ENCODE measurements at regions not wholly inside any gene's neighbourhood (a gene's known extent, or its start where the extent isn't known, plus 50 kb on each side); places are given as distances from the start of the nearest gene placed in this dataset.

GRCh38 chr20:40238511-40238910 lies 450.5 kb downstream of the MAFB start:
- no peak for TF ChIP-seq CTCF (IDR thresholded peaks at IDR 0.05; ENCODE audit: low read depth, low read length)
- no peak for TF ChIP-seq EZH2phosphoT487 (IDR thresholded peaks at IDR 0.05; ENCODE audit: low read depth)
